Endothelial cell of umbilical vein (primary cell): ENCODE measurements at regions not wholly inside any gene's neighbourhood (a gene's known extent, or its start where the extent isn't known, plus 50 kb on each side); places are given as distances from the start of the nearest gene placed in this dataset.

Source experiments
- BruUV-seq: library from RNA; stranded (reverse); fragments of 400-500 nt; replicated peaks from 2 replicates; lab custom pipeline; 2021; lab: Mats Ljungman, UMichigan
- CTCF ChIA-PET: fragments of 300-600, 350-600 bp; sonication (Branson Sonifier 250); formaldehyde crosslinking; loops from one replicate; lab custom pipeline; 2021; ENCODE audit warnings: antibody characterized with exemption, inconsistent platforms; lab: Charles Lee
- POLR2A ChIA-PET: fragments of 300-600, 350-600 bp; sonication (Branson Sonifier 250); formaldehyde crosslinking; loops from one replicate; lab custom pipeline; 2021; ENCODE audit warnings: antibody characterized with exemption, inconsistent platforms; lab: Charles Lee
- DNase-seq: peaks from one replicate; pipeline ENCODE4 v3.0.0-alpha.2; 2011; ENCODE audit warnings: low read depth, low spot score
- FAIRE-seq: peaks from 2 replicates; lab custom pipeline; 2011; peaks lifted over from hg19 to GRCh38; lab: Jason Lieb, UNC
- H2AFZ ChIP-seq: 2 replicates; pipeline ENCODE4 v1.6.0; 2012; ENCODE audit warnings: low read depth, low read length, control low read depth, inconsistent platforms
- H3K27ac ChIP-seq: 2 replicates; pipeline ENCODE4 v1.5.1; 2011; ENCODE audit warnings: low read depth, mild to moderate bottlenecking, control low read depth, low read length, moderate library complexity; ENCODE audit not compliant: insufficient read depth
- H3K27me3 ChIP-seq, 2 experiments: 2 replicates each; pipeline versions ENCODE4 v1.6.0 to v1.6.1; 2011; ENCODE audit warnings: low read length in 2 of 2, mixed read lengths in 1 of 2; ENCODE audit not compliant: control insufficient read depth in 2 of 2, insufficient read depth in 2 of 2
- H3K36me3 ChIP-seq, 2 experiments: 2 replicates in 1 of 2; 3 replicates in 1 of 2; pipeline ENCODE4 v1.5.1; 2011; ENCODE audit warnings: low read length in 2 of 2, mild to moderate bottlenecking in 1 of 2, moderate library complexity in 1 of 2; ENCODE audit not compliant: control insufficient read depth in 2 of 2, insufficient read depth in 2 of 2; ENCODE audit errors: extremely low read depth in 1 of 2
- H3K4me1 ChIP-seq: 3 replicates; pipeline ENCODE4 v1.5.1; 2011; ENCODE audit warnings: mild to moderate bottlenecking, low read length; ENCODE audit not compliant: control insufficient read depth, insufficient read depth; ENCODE audit errors: extremely low read depth
- H3K4me2 ChIP-seq: 2 replicates; pipeline ENCODE4 v1.6.1; 2011; ENCODE audit warnings: low read length, control low read depth, mixed read lengths; ENCODE audit not compliant: insufficient read depth
- H3K4me3 ChIP-seq, 3 experiments: fragments of 200-600 bp in 1 of 3; sonication (generic), shearing (Covaris generic) in 1 of 3; replicated peaks in 1 of 3; 2 replicates each; pipeline ENCODE4 v1.5.1; 2011 to 2016; ENCODE audit warnings: control low read depth in 3 of 3, low read length in 3 of 3, mild to moderate bottlenecking in 2 of 3, inconsistent platforms in 1 of 3, low read depth in 1 of 3, moderate library complexity in 1 of 3; ENCODE audit not compliant: insufficient read depth in 1 of 3
- H3K79me2 ChIP-seq: 2 replicates; pipeline ENCODE4 v1.6.0; 2012; ENCODE audit warnings: low read length, inconsistent platforms; ENCODE audit not compliant: control insufficient read depth, insufficient read depth
- H3K9ac ChIP-seq: replicated peaks from 2 replicates; pipeline ENCODE3; 2011; ENCODE audit warnings: low read length, control low read depth; ENCODE audit not compliant: insufficient read depth; ENCODE audit errors: extremely low read depth
- H3K9me1 ChIP-seq: replicated peaks from 3 replicates; pipeline ENCODE4 v1.6.0; 2011; ENCODE audit warnings: mild to moderate bottlenecking, low read length; ENCODE audit not compliant: control insufficient read depth, insufficient read depth; ENCODE audit errors: extremely low read depth
- H3K9me3 ChIP-seq: replicated peaks from 2 replicates; pipeline ENCODE4 v1.5.1; 2012; ENCODE audit warnings: low read length, inconsistent platforms; ENCODE audit not compliant: control insufficient read depth, insufficient read depth
- H4K20me1 ChIP-seq: replicated peaks from 2 replicates; pipeline ENCODE3; 2011; ENCODE audit warnings: mild to moderate bottlenecking, low read length; ENCODE audit not compliant: control insufficient read depth, insufficient read depth; ENCODE audit errors: extremely low read depth
- CTCF ChIP-seq, 2 donors: IDR thresholded peaks; 1 replicate in 1 of 2; 2 replicates in 1 of 2; pipeline ENCODE4 v1.5.1; 2011; ENCODE audit warnings: low read length in 2 of 2, mild to moderate bottlenecking in 2 of 2, moderate library complexity in 2 of 2, control low read depth in 1 of 2, inconsistent platforms in 1 of 2, low read depth in 1 of 2; ENCODE audit not compliant: insufficient read depth in 1 of 2; ENCODE audit errors: extremely low read depth in 1 of 2
- FOS ChIP-seq: IDR thresholded peaks from 2 replicates; pipeline ENCODE4 v1.6.1; 2011; ENCODE audit warnings: mild to moderate bottlenecking, low read length, moderate library complexity, borderline replicate concordance; ENCODE audit not compliant: insufficient read depth
- GATA2 ChIP-seq: IDR thresholded peaks from 2 replicates; pipeline ENCODE4 v1.7.0; 2011; ENCODE audit warnings: low read depth, mild to moderate bottlenecking, moderate library complexity, mixed read lengths, low read length; ENCODE audit not compliant: insufficient read length, insufficient read depth
- JUN ChIP-seq: IDR thresholded peaks from 2 replicates; pipeline ENCODE4 v1.6.1; 2011; ENCODE audit warnings: borderline replicate concordance, low read depth; ENCODE audit not compliant: insufficient read length, insufficient read depth
- MAX ChIP-seq: IDR thresholded peaks from 2 replicates; pipeline ENCODE4 v1.6.1; 2011; ENCODE audit not compliant: insufficient read depth, insufficient read length
- MYC ChIP-seq: IDR thresholded peaks from one replicate; pipeline ENCODE4 v1.6.1; 2011; ENCODE audit warnings: mild to moderate bottlenecking, low read depth, low read length
- POLR2A ChIP-seq: IDR thresholded peaks from 2 replicates; pipeline ENCODE4 v1.6.1; 2012; ENCODE audit warnings: low read depth, mild to moderate bottlenecking, control low read depth, low read length
- POLR2AphosphoS5 ChIP-seq: IDR thresholded peaks from 2 replicates; pipeline ENCODE4 v1.6.1; 2012; ENCODE audit warnings: low read depth, mild to moderate bottlenecking, control low read depth, low read length, moderate library complexity; ENCODE audit not compliant: insufficient read depth
- dilution Hi-C: fragments of 300-500 bp; cut with MboI; formaldehyde crosslinking; loops from one replicate; pipeline ENCODE4 v1.15.0; 2019; ENCODE audit warnings: low sequenced_read_pairs; ENCODE audit not compliant: extremely low pct_ligation_motif_present
- intact Hi-C: fragments of 100-400 bp; cut with micrococcal nuclease; formaldehyde crosslinking; loops from one replicate; pipeline ENCODE4 v1.10.0; 2022

GRCh38 chr17:73707358-73707757 is 63.1 kb upstream of the SDK2 start:
- Histone ChIP-seq H3K4me2 (no peak overlapping the region), H3K27me3 (no peaks in the 10 kb centered on the region)
- CTCF ChIA-PET: no interaction called here

GRCh38 chr17:73710095-73710592 is 65.9 kb upstream of the SDK2 start:
- peak; percentile 45 to 51 for TF ChIP-seq CTCF (IDR thresholded peaks at IDR 0.05; ENCODE audit: extremely low read depth in 1 of 2, insufficient read depth in 1 of 2, low read depth in 1 of 2, low read length in 2 of 2)
- TF ChIP-seq MYC: no peak
- no peak overlapping the region for H3K27ac ChIP-seq
- no TSS peak for BruUV-seq
- H3K27me3 ChIP-seq: no peaks in the 10 kb centered on the region
- ChIA-PET CTCF (interaction anchor here (1.3 kb wide), 1 partner anchor 280 kb away, joined by 11 read pairs; no protein-coding TSS in a partner anchor), POLR2A (no interaction called here)
- H3K79me2 ChIP-seq: no peaks in the 10 kb centered on the region
- no peak overlapping the region for H2AFZ ChIP-seq
- H4K20me1 ChIP-seq: no peaks in the 10 kb centered on the region
- no peaks in the 10 kb centered on the region for H3K9me3 ChIP-seq
- FAIRE-seq (no peak), DNase-seq (no peak)
- no peak overlapping the region for H3K9ac ChIP-seq
- H3K36me3 ChIP-seq: no peaks in the 10 kb centered on the region
- H3K4me2 ChIP-seq: no peak overlapping the region
- dilution Hi-C loops (no loop called here), intact Hi-C loops (loop anchor here (10.0 kb wide), 1 partner anchor 985 kb away; no protein-coding TSS in a partner anchor)
- H3K9me1 ChIP-seq: no peaks in the 10 kb centered on the region
- H3K4me1 ChIP-seq: no peaks in the 10 kb centered on the region
- no peak overlapping the region for H3K4me3 ChIP-seq

More at GRCh38 chr17:73707358-73707757, 63.1 kb upstream of the SDK2 start:
- H3K27ac ChIP-seq: no peak overlapping the region
- no peak overlapping the region for H3K9ac ChIP-seq
- no peaks in the 10 kb centered on the region for H3K9me1 ChIP-seq
- FAIRE-seq (no peak), DNase-seq (no peak)
- TF ChIP-seq POLR2AphosphoS5 (no peak), JUN (no peak), MAX (no peak), FOS (no peak), POLR2A (no peak), GATA2 (no peak)
- no peaks in the 10 kb centered on the region for H4K20me1 ChIP-seq
- BruUV-seq: no TSS peak
- dilution Hi-C loops (no loop called here), intact Hi-C loops (no loop called here)
- H3K36me3 ChIP-seq: no peaks in the 10 kb centered on the region
- no peaks in the 10 kb centered on the region for H3K4me1 ChIP-seq
- H3K4me3 ChIP-seq: no peak overlapping the region
- H3K9me3 ChIP-seq: no peaks in the 10 kb centered on the region
- no peaks in the 10 kb centered on the region for H3K79me2 ChIP-seq
- POLR2A ChIA-PET: no interaction called here
- H2AFZ ChIP-seq: no peak overlapping the region
